ENCODE measurements at regions not wholly inside any gene's neighbourhood (a gene's known extent, or its start where the extent isn't known, plus 50 kb on each side); places are given as distances from the start of the nearest gene placed in this dataset.

- Histone ChIP-seq H3K79me2 (ENCODE audit: control insufficient read depth, insufficient read depth, low read length) (no peaks in the 10 kb centered on the region), H3K9me1 (replicated peaks; ENCODE audit: control insufficient read depth, extremely low read depth, insufficient read depth, low read length) (no peaks in the 10 kb centered on the region), H3K36me3 (ENCODE audit: control insufficient read depth in 2 of 2, extremely low read depth in 1 of 2, insufficient read depth in 2 of 2, low read length in 2 of 2) (no peaks in the 10 kb centered on the region), H3K4me3 (replicated peaks in 1 of 3; ENCODE audit: insufficient read depth in 1 of 3, low read depth in 1 of 3, low read length in 3 of 3) (no peak overlapping the region), H4K20me1 (replicated peaks; ENCODE audit: control insufficient read depth, extremely low read depth, insufficient read depth, low read length) (no peaks in the 10 kb centered on the region), H3K9me3 (replicated peaks; ENCODE audit: control insufficient read depth, insufficient read depth, low read length) (no peaks in the 10 kb centered on the region), H3K27ac (ENCODE audit: insufficient read depth, low read depth, low read length) (no peak overlapping the region), H3K27me3 (ENCODE audit: control insufficient read depth in 2 of 2, insufficient read depth in 2 of 2, low read length in 2 of 2) (no peaks in the 10 kb centered on the region), H2AFZ (ENCODE audit: low read depth, low read length) (no peak overlapping the region), H3K4me1 (ENCODE audit: control insufficient read depth, extremely low read depth, insufficient read depth, low read length) (no peaks in the 10 kb centered on the region), H3K4me2 (ENCODE audit: insufficient read depth, low read length) (no peak overlapping the region), H3K9ac (replicated peaks; ENCODE audit: extremely low read depth, insufficient read depth, low read length) (no peak overlapping the region)
- dilution Hi-C loops (cut with MboI; ENCODE audit: extremely low pct_ligation_motif_present, low sequenced_read_pairs) = no loop called here
- no TSS peak for BruUV-seq (replicated peaks)
- TF ChIP-seq JUN (IDR thresholded peaks at IDR 0.05; ENCODE audit: borderline replicate concordance, insufficient read depth, insufficient read length, low read depth) = no peak
- TF ChIP-seq, protein P1, sequence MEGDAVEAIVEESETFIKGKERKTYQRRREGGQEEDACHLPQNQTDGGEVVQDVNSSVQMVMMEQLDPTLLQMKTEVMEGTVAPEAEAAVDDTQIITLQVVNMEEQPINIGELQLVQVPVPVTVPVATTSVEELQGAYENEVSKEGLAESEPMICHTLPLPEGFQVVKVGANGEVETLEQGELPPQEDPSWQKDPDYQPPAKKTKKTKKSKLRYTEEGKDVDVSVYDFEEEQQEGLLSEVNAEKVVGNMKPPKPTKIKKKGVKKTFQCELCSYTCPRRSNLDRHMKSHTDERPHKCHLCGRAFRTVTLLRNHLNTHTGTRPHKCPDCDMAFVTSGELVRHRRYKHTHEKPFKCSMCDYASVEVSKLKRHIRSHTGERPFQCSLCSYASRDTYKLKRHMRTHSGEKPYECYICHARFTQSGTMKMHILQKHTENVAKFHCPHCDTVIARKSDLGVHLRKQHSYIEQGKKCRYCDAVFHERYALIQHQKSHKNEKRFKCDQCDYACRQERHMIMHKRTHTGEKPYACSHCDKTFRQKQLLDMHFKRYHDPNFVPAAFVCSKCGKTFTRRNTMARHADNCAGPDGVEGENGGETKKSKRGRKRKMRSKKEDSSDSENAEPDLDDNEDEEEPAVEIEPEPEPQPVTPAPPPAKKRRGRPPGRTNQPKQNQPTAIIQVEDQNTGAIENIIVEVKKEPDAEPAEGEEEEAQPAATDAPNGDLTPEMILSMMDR (IDR thresholded peaks at IDR 0.05; ENCODE audit: extremely low read depth in 1 of 2, insufficient read depth in 1 of 2, low read depth in 1 of 2, low read length in 2 of 2) = no peak
- no peak for TF ChIP-seq POLR2A (IDR thresholded peaks at IDR 0.05; ENCODE audit: low read depth, low read length)
- TF ChIP-seq EZH2 (IDR thresholded peaks at IDR 0.05; ENCODE audit: borderline replicate concordance, low read depth, low read length, severe bottlenecking) = no peak
- no peak for TF ChIP-seq FOS (IDR thresholded peaks at IDR 0.05; ENCODE audit: borderline replicate concordance, insufficient read depth, low read length)
- no peak for TF ChIP-seq MYC (IDR thresholded peaks at IDR 0.05; ENCODE audit: low read depth, low read length)
- no peak for TF ChIP-seq MAX (IDR thresholded peaks at IDR 0.05; ENCODE audit: insufficient read depth, insufficient read length)
- TF ChIP-seq GATA2 (IDR thresholded peaks at IDR 0.05; ENCODE audit: insufficient read depth, insufficient read length, low read depth, low read length) = no peak
- TF ChIP-seq POLR2AphosphoS5 (IDR thresholded peaks at IDR 0.05; ENCODE audit: insufficient read depth, low read depth, low read length) = no peak
- DNase-seq (ENCODE audit: low read depth, low spot score) (no peak), FAIRE-seq (no peak)
- intact Hi-C loops (cut with micrococcal nuclease) = no loop called here
- POLR2A ChIA-PET = no interaction called here
- CTCF ChIA-PET = no interaction called here
Measured at GRCh38 chr2:129575880-129576279, 403.6 kb upstream of the RAB6C start.
